Keratinocyte (primary cell): ENCODE measurements at regions not wholly inside any gene's neighbourhood (a gene's known extent, or its start where the extent isn't known, plus 50 kb on each side); places are given as distances from the start of the nearest gene placed in this dataset.

Experiments
- DNase-seq: peaks from one replicate; pipeline ENCODE4 v3.0.0-alpha.2; 2011; ENCODE audit warnings: low read depth, missing footprints, low spot score
- FAIRE-seq: peaks from 2 replicates; lab custom pipeline; 2011; peaks lifted over from hg19 to GRCh38; lab: Jason Lieb, UNC
- H2AFZ ChIP-seq: 2 replicates; pipeline ENCODE4 v1.6.0; 2012; ENCODE audit warnings: low read length, control low read depth, inconsistent platforms; ENCODE audit not compliant: control insufficient read depth
- H3K27ac ChIP-seq: 2 replicates; pipeline ENCODE4 v1.5.1; 2011; ENCODE audit warnings: low read length; ENCODE audit not compliant: control insufficient read depth, insufficient read depth
- H3K27me3 ChIP-seq: 3 replicates; pipeline ENCODE4 v1.6.0; 2011; ENCODE audit warnings: low read length; ENCODE audit not compliant: control insufficient read depth, insufficient read depth; ENCODE audit errors: extremely low read depth
- H3K36me3 ChIP-seq, 2 experiments: 2 replicates in 1 of 2; 3 replicates in 1 of 2; pipeline ENCODE4 v1.5.1; 2011; ENCODE audit warnings: low read length in 2 of 2, mild to moderate bottlenecking in 1 of 2; ENCODE audit not compliant: control insufficient read depth in 2 of 2, insufficient read depth in 2 of 2; ENCODE audit errors: extremely low read depth in 1 of 2
- H3K4me1 ChIP-seq: 3 replicates; pipeline ENCODE4 v1.5.1; 2011; ENCODE audit warnings: low read length; ENCODE audit not compliant: control insufficient read depth, insufficient read depth; ENCODE audit errors: extremely low read depth
- H3K4me2 ChIP-seq: 3 replicates; pipeline ENCODE4 v1.6.0; 2011; ENCODE audit warnings: low read depth, low read length; ENCODE audit not compliant: control insufficient read depth, insufficient read depth; ENCODE audit errors: extremely low read depth
- H3K4me3 ChIP-seq, 3 experiments: fragments of 200-600 bp in 1 of 3; sonication (generic) in 1 of 3; 2 replicates in 2 of 3; 3 replicates in 1 of 3; pipeline ENCODE4 v1.5.1; 2011 to 2016; ENCODE audit warnings: low read length in 3 of 3, mild to moderate bottlenecking in 3 of 3, control low read depth in 2 of 3, inconsistent platforms in 1 of 3, low read depth in 1 of 3, mixed read lengths in 1 of 3, mixed run types in 1 of 3, moderate library complexity in 1 of 3; ENCODE audit not compliant: control insufficient read depth in 2 of 3, insufficient read depth in 2 of 3; ENCODE audit errors: extremely low read depth in 1 of 3
- H3K79me2 ChIP-seq: 2 replicates; pipeline ENCODE4 v1.6.0; 2012; ENCODE audit warnings: low read length; ENCODE audit not compliant: control insufficient read depth, insufficient read depth
- H3K9ac ChIP-seq: 3 replicates; pipeline ENCODE4 v1.6.0; 2011; ENCODE audit warnings: low read length; ENCODE audit not compliant: control insufficient read depth, insufficient read depth; ENCODE audit errors: extremely low read depth
- H3K9me1 ChIP-seq: 3 replicates; pipeline ENCODE4 v1.6.0; 2011; ENCODE audit warnings: low read length; ENCODE audit not compliant: control insufficient read depth, insufficient read depth; ENCODE audit errors: extremely low read depth
- H3K9me3 ChIP-seq: 2 replicates; pipeline ENCODE4 v1.5.1; 2012; ENCODE audit warnings: low read depth, low read length; ENCODE audit not compliant: control insufficient read depth
- H4K20me1 ChIP-seq: 3 replicates; pipeline ENCODE4 v1.6.0; 2011; ENCODE audit warnings: low read length; ENCODE audit not compliant: control insufficient read depth, insufficient read depth; ENCODE audit errors: extremely low read depth
- CTCF ChIP-seq, 3 experiments: IDR thresholded peaks in 1 of 3; conservative IDR thresholded peaks in 1 of 3; optimal IDR thresholded peaks in 1 of 3; 2 replicates in 2 of 3; 3 replicates in 1 of 3; pipeline versions ENCODE3 to v1.5.1; 2011; ENCODE audit warnings: low read length in 3 of 3, mild to moderate bottlenecking in 3 of 3, moderate library complexity in 2 of 3, control low read depth in 1 of 3, inconsistent platforms in 1 of 3; ENCODE audit not compliant: insufficient read depth in 2 of 3; ENCODE audit errors: extremely low read depth in 1 of 3
- EZH2 ChIP-seq: IDR thresholded peaks from one replicate; pipeline ENCODE4 v1.6.1; 2012; ENCODE audit warnings: inconsistent platforms, mild to moderate bottlenecking, low read length, moderate library complexity
- dilution Hi-C: fragments of 300-500 bp; cut with MboI; formaldehyde crosslinking; loops from one replicate; pipeline ENCODE4 v1.7.0; 2020; ENCODE audit warnings: low sequenced_read_pairs; ENCODE audit not compliant: extremely low pct_ligation_motif_present

GRCh38 chr10:132467464-132468149 lies 70.0 kb upstream of the INPP5A start:
- Histone ChIP-seq H3K4me2 (no peak overlapping the region), H3K27me3 (peaks cover 4% of the 10 kb centered on the region), H3K9me1 (no peaks in the 10 kb centered on the region), H3K36me3 (no peaks in the 10 kb centered on the region), H3K79me2 (no peaks in the 10 kb centered on the region), H3K27ac (no peak overlapping the region), H3K4me3 (no peak overlapping the region), H4K20me1 (no peaks in the 10 kb centered on the region), H3K9ac (no peak overlapping the region), H3K4me1 (no peaks in the 10 kb centered on the region), H3K9me3 (no peaks in the 10 kb centered on the region), H2AFZ (peak overlapping the region; percentile 53)
- DNase-seq (no peak), FAIRE-seq (no peak)
- dilution Hi-C loops, result no loop called here
- TF ChIP-seq CTCF (optimal IDR thresholded peaks at IDR 0.05 in 1 of 3, IDR thresholded peaks at IDR 0.05 in 1 of 3, conservative IDR thresholded peaks at IDR 0.05 in 1 of 3; ENCODE audit: extremely low read depth in 1 of 3, insufficient read depth in 2 of 3, low read length in 3 of 3) (no peak), EZH2 (no peak)

GRCh38 chr10:132468216-132468615 lies 69.4 kb upstream of the INPP5A start:
- Histone ChIP-seq H3K4me2 (no peak overlapping the region), H3K27me3 (peaks cover 4% of the 10 kb centered on the region), H3K9me1 (no peaks in the 10 kb centered on the region), H3K4me3 (no peak overlapping the region), H3K4me1 (no peaks in the 10 kb centered on the region), H4K20me1 (no peaks in the 10 kb centered on the region), H3K27ac (no peak overlapping the region), H3K9ac (no peak overlapping the region), H3K79me2 (no peaks in the 10 kb centered on the region), H3K9me3 (no peaks in the 10 kb centered on the region), H2AFZ (no peak overlapping the region), H3K36me3 (no peaks in the 10 kb centered on the region)
- DNase-seq (no peak), FAIRE-seq (no peak)
- TF ChIP-seq CTCF (optimal IDR thresholded peaks at IDR 0.05 in 1 of 3, IDR thresholded peaks at IDR 0.05 in 1 of 3, conservative IDR thresholded peaks at IDR 0.05 in 1 of 3; ENCODE audit: extremely low read depth in 1 of 3, insufficient read depth in 2 of 3, low read length in 3 of 3), result no peak
- dilution Hi-C loops, result no loop called here
